Stimulated activated CD8-positive, alpha-beta memory T cell treated with anti-CD3 and anti-CD28 coated beads, Interleukin-12 subunit alpha, Interleukin-12 subunit beta, amount 100 ng/mL, for 4 hours (primary cell): ENCODE measurements at regions not wholly inside any gene's neighbourhood (a gene's known extent, or its start where the extent isn't known, plus 50 kb on each side); places are given as distances from the start of the nearest gene placed in this dataset.
A peak's percentile ranks its signal among the peaks of the same experiment; 100 is the strongest.
"Not testable (repeated sequence)": the region's sequence is repeated elsewhere in the genome, so short reads cannot be mapped to it uniquely, and the experiment has no call there.

Source experiments
- DNase-seq: peaks from one replicate; pipeline ENCODE4 v3.0.0-alpha.2; 2020; ENCODE audit warnings: low read depth

DNA sequence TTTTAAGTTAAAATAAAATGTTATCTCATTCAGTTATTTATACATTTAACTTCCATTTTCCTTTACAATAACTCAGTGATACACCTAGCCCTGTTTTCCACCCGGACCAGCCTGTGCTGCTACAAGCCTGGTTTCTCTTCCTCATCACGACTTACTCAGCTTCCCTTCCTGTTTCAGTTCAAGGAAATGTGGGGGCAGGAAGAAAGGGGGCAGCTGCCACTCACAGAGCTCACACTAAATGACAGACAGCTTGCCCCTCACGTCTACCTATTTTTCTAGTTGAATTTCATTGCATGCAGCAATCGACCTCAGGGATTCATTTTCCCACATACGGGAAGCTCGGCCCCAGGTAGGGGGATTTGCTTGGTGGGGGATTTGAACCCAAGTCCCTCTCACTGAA is 442.6 kb downstream of the TMEM121 start:
- DNase-seq: not testable (repeated sequence)

DNA sequence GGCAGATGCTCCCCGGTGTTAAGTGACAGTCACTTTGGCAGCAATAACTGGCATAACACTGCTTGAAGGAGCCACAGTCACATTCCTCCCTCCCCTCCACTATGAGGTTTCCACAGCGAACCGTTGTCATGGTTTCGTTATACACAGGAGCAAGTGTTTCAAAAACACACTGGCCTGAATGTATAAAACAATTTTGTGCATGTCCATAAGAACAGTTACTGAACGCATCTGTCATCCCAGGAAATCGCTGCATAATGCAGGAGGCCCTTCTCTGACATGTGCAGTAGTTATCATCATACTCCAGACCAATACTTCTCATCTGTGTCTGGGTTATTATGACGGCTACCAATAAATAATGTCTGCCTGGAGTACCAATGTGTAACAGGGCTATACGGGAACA is 444.4 kb downstream of the TMEM121 start:
- not testable (repeated sequence) for DNase-seq

- DNase-seq: no peak
These were observed 445.5 kb downstream of the TMEM121 start for GRCh38 chr14:105971593-105972500.

DNA sequence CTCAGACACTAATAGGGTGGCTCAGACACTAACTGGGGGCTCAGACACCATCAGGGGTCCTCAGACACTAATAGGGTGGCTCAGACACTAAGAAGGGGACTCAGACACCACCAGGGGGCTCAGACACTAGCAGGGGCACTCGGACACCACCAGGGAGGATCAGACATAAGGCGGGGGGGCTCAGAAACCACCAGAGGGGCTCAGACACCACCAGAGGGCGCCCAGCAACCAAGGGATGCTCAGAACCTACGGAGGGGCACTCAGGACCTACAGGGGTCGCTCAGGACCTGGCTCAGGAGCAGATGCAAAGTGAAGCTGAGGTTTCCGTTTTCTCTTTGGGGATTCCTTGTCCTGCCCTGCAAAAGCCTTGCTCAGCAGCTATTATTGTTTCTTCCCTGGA is 448.5 kb downstream of the TMEM121 start:
- peak; percentile 55 for DNase-seq

- no peak for DNase-seq
These were observed 452.4 kb downstream of the TMEM121 start for GRCh38 chr14:105978618-105979295.

GRCh38 chr14:105979446-105979845 is 453.1 kb downstream of the TMEM121 start:
- no peak for DNase-seq

- no peak for DNase-seq
These were observed 453.8 kb downstream of the TMEM121 start for GRCh38 chr14:105980224-105980623.

DNA sequence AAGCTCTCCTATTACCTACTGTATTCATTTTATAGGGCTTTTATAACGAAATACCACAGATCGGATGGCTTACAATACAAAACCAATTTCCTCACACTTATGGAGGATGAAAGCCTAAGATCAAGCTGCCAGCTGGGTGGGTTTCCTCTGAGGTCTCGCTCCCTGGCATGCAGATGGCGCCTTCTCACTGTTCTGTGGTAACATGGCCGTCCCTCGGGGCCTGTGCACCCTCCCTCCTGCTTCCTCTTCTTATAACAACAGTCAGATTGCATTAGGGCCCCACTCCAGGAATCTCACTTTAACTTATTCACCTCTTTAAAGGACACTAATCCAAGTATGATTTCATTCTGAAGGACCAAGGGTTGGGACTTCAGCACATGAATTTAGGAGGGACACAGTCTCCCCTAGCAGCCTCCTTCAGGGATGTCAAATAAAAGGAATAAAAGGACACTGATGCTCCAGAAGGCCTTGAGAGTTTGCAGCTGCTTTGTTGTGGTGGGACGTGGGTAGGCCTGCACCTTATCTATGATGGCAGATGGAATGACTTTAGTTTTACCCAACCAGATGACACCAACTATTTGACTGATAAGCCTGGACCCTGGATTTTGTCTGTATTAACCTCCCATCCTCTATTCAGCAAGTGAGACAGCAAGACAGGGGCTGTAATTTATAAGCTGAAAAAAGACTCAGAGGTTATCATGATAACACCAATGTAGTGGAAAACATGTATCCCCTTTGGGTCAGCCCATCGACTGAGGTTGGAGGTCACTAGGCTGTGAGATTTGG is 455.3 kb downstream of the TMEM121 start:
- DNase-seq: peak; percentile 34

DNA sequence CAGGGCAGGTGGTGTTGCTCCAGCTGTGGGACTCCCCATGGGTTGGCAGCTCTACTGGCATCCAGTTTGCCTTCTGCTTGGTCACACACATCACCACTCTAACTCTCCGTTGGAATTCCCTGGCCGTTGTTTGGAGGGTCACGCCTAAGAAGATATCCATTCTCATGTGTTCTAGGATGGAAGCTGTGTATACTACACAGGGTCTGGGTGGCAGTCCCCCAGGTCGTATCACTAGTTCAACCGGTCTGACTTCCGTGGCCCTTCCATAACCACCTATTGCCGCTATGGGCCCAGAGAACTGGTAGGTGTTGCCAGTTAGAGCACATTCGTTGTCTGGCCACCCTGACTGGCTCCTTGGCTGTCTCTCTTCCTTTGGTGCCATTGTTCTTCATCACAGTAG is 456.3 kb downstream of the TMEM121 start:
- DNase-seq: no peak

GRCh38 chr14:105986894-105987284 is 460.5 kb downstream of the TMEM121 start:
- DNase-seq: no peak

- no peak for DNase-seq
These were observed 461.2 kb downstream of the TMEM121 start for GRCh38 chr14:105987563-105987962.

GRCh38 chr14:105989566-105990302 is 463.4 kb downstream of the TMEM121 start:
- no peak for DNase-seq

GRCh38 chr14:105991677-105992076 is 465.3 kb downstream of the TMEM121 start:
- not testable (repeated sequence) for DNase-seq

DNA sequence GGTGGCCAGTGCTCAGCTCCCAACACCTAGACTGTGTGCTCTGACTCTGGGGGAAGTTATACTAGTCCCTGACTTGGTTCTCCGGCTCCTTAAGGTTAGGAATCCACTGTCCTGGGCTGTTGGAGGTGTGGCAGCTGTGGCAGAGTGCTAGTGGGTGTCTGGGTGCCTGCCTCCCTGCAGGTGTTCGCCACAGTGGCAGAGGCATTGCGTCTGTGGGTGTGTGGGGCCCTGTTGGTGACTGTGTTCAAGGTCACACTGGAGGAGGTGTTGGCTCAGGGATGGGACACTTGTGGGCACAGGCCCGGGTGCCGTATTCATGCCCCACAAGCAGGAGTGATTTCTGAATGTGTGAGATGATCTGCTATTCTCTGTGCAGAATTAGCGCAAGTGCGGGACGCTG is 467.4 kb downstream of the TMEM121 start:
- no peak for DNase-seq

GRCh38 chr14:105995011-105995710 is 468.8 kb downstream of the TMEM121 start:
- not testable (repeated sequence) for DNase-seq

DNA sequence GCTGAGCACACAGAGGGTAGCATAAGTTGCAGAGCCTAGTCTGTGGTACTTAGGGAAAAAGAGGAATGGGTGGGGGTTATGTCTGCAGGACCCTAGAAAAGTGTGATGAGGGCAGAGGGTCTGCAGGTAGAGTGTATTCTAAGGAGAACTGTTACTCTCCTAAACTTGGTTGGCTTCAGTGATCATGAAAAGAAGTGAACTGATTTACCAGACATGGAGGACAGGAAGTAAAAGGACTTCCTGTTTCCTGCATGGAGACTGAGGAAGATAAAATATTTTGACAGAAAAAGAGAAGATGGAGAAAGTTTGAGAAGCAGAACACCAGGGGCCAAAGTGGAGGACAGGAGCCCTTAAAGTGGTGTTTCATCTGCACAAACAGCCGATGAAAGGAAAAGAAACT is 472.2 kb downstream of the TMEM121 start:
- DNase-seq: not testable (repeated sequence)

GRCh38 chr14:105999361-106000028 is 473.1 kb downstream of the TMEM121 start:
- peak; percentile 47 for DNase-seq

- DNase-seq: not testable (repeated sequence)
These were observed 473.7 kb downstream of the TMEM121 start for GRCh38 chr14:106000029-106000511.

GRCh38 chr14:106001277-106001676 is 474.9 kb downstream of the TMEM121 start:
- DNase-seq: not testable (repeated sequence)

DNA sequence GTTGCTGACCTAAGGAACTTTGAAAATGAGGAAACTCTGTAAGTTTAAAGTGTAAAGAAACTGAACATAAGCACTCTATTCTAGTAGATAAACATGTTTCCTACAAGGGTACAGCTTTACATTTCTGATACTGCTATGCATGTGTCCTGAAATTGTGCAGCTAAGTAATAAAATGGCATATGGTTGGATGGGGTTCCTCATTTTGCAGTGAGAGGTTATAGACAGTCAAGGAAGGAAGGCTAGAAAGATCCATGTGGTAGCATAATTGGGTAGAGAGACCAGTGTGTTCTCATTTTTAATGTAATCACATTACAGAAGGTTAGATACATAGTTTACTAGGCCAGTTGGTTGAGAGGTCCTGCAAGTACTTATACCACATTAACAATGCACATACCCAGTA is 477.0 kb downstream of the TMEM121 start:
- no peak for DNase-seq
